HG02840 (cell line): ENCODE measurements at regions not wholly inside any gene's neighbourhood (a gene's known extent, or its start where the extent isn't known, plus 50 kb on each side); places are given as distances from the start of the nearest gene placed in this dataset.
A peak's percentile ranks its signal among the peaks of the same experiment; 100 is the strongest.

ENCODE experiments used
- ATAC-seq: cut with Tn5 transposase; IDR thresholded peaks from one replicate; pipeline ENCODE4 v1.9.1; 2021; ENCODE audit warnings: mild to moderate bottlenecking, moderate library complexity, moderate number of reproducible peaks; ENCODE audit not compliant: unreplicated experiment, low FRiP score

DNA sequence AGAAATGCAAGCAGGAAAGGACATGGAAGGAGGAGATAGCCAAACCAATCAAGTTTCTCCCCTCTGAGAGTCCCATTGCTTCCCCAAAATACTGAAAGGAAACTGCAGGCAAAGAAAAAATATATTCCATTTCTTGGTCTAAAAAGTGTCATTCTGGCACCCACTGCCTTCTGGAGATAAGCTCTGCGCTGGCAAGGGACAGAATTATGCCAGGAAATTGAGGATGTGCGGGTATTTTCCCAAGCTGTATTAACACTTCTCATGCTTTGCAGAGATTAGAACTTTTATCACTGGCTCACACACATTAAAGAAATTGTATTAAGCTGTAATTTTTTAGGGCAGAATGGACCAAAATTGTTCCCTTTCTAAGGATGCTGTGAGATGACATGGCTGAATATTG, 381.2 kb upstream of the DUSP10 start:
- ATAC-seq: no peak

DNA sequence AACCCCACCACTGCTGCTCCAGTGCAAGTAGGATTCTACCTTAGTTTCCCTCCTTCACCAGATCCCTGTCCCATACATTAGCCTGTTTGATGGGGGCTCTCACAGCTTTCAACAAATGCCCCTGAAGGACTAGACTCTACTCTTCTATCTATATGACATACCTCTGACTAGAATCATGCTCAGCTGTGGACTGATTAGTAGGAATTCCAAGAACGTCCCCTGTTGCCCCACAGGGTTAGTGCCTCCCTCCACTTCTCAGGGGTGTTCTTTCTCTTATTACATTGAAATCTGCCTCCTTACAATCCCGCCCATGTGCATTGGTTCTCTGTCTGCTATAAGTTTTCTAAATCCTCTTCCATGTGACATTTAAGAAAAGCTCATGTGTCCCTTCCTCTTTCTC, 375.9 kb upstream of the DUSP10 start:
- ATAC-seq: no peak

DNA sequence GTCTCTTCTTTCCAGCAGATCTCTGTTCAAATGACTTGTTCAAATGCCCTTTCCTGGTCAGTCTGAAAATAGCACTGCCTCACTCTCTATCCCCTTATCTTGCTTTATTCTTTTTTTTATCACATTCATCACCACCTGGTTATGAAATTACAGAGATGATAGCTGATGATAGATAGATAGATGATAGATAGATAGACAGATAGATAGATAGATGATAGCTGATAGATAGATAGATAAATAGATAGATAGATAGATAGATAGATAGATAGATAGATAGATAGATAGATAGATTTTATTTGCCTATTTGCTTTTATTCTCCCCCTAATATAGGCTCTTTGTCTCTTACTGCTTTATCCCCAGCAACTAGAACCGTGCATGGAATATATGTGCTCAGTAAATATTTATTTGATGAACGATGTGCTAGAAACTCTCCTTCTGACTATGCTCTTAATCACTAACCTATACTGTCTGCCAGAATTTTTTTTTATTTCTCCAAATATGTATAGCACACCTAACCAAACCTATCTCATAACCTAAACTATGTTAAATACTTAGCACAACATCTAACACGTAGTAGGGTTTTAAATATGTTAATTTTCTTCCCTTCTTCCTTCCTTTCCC, 372.8 kb upstream of the DUSP10 start:
- no peak for ATAC-seq

DNA sequence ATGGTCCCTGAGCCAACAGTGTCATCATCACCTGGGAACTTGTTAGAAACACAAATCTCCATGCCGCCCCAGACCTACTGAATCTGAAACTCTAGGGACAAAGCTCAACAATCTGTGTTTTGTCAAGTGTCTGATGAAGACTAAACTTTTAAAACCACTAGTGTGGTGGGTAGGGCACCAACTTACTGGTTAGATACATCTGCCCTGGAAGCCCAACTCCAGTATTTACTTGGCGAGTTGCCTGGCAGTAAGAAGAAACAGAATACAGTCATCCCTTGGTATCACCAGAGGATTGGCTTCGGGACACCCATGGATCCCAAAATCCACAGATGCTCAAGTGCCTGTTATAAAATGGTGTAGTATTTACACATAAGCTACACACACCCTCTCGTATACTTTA, 367.9 kb upstream of the DUSP10 start:
- no peak for ATAC-seq

DNA sequence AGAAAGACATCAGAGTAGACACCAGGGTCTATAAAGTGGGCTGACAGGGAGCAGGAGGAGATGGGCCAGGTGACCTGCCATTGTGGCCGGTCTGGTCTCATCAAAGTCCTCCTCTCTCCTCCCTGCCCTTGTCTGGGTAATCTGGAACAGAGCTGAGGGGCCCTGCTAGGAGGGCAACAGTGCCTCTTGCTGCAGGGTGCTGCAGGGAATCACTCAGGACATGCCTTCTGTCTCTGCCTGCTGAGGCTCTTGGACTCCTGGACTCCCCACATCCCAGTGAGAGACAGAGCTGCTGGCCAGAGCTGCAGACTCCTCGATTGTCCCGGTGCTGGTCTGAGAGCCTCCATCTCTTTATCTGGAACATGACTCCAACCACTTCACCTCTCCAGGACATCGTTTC, 366.1 kb upstream of the DUSP10 start:
- ATAC-seq: no peak

DNA sequence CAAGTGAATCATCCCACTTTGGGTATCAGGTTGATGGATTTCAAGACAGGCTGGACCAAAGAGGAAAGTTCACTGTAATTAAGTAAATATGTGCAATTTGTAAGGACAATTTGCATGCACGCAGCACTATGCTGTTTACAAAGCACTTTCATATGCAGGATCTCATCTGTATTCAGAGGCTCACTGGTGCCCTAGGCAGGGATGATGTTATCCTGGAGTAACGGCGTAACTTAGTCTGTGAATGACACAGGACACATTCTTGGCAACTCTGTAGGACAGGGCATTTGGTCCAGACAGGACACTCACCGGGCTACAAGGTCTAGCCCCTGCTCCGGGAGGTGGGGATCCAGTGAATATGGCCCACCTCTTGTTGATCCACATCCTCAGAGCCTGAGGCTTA, 365.4 kb upstream of the DUSP10 start:
- ATAC-seq: no peak

DNA sequence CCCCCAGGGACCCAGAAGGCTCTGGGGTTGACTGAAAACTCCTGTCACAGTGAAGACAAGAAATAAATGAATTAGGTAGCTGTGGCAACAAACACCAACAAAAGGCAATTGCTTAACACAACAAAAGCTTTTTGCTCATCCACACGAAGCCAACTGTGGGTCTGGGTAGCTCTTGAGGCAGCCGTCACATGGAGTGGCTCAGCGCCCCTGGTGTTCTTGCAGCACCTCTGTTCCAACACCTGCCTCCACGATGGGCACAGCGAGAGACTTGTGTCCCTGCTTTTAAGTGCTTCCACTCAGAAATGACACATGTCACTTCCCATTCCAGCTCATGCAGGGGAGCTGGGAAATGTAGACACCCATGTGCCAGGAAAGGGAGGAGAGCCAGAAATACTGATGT, 364.5 kb upstream of the DUSP10 start:
- no peak for ATAC-seq

DNA sequence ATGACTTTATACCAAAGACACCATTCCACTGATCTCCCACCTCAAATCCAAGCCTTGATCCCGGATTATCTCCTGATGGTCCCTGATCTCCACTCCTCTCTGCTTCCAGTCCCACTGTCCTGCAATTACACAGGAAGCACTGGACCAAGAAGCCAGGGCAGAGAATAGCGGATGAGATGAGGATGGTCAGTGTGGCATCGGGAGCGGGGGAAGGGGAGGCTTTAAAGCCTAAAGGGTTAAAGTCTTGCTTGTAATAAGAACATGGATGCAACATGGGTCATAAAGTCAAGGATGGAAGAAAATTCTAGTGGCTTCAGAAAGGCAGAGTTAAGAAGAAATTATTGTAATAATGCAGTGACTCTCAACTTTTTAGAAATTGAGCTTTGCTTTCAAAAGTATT, 364.0 kb upstream of the DUSP10 start:
- no peak for ATAC-seq

DNA sequence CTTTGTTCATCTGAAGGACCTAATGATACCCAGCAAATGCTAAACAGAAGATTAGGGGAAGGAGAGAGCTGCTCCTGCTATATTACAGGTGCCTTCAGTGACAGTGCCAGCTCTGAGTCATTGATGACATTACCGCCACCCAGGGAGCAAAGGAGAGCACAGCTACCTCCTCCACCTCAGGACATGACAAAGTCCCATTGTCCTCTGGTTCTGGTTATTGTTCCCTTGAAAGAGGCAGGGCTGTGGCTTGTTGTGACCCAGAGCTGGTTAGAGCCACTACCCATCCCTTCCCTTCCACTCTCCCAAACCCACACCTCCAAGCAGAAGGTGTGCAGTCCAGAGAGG, 363.5 kb upstream of the DUSP10 start:
- no peak for ATAC-seq

DNA sequence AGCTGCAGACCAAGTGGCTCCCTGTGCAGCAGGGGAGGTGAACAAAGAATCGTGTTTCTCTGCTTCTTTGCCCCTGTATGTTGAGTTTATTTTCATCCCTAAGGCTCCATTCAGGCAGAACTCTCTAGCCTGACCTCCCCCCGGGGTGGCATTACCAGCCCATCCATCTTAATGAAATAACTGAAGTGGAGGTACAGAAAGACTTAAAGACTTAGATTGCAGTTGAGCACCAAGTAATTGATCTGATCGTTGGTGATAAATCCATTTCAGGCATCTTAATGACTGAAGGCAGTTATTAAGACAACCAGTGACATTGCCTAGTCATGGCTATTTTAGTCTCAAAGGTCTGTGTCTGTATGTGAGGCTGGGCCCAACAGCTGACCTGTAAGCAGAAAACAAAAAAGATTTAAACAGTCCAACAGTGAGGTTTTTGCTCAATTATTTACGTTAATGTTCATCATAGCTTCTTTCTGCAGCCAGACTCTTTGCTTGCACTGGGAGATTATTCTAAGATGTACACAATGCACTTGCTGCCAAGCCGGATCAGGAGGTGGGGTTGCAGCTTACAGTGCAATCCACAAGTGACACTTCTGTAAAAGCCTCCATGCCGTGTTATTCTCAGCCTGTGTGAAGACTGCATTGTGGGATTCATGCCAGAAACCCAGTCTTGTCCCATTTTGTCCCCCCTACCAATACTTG, 363.0 kb upstream of the DUSP10 start:
- ATAC-seq: no peak

DNA sequence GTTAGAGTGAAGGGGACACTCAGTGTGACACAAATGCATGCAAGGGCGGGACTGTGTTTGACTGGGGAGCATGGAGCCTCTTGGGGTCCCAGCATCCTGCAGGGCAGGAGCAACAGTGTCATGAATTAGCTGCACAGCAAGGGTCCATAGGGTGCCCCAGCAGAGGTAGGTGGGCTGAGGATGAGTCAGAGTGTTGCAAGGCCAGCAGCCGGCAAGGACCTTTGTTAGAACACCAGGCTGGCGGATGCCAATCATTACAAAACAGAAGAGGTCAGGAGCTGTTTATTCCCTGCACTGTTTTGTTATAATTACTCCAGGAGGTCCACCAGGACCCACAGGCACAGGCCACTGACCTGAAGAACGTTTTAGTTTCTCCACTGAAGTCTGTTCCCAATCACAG, 362.2 kb upstream of the DUSP10 start:
- no peak for ATAC-seq

DNA sequence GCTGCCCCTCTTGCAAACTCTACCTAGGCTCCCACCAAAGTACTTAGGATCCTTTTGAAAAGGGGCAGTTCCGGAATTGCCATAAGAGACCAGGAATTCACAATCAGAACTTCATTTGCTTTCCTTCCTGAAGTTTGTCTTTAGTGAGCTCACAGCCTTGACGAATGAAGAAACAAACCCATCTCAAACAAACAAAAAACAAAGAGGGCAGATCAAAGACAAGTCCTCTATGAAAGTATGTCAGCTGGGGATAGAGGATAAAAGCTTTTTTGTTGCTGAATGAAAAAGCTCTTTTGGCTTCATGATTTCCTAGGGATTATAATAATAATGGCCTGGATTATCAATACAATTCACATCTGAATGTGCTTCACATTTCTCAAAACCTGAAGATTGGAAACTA, 357.9 kb upstream of the DUSP10 start:
- no peak for ATAC-seq

DNA sequence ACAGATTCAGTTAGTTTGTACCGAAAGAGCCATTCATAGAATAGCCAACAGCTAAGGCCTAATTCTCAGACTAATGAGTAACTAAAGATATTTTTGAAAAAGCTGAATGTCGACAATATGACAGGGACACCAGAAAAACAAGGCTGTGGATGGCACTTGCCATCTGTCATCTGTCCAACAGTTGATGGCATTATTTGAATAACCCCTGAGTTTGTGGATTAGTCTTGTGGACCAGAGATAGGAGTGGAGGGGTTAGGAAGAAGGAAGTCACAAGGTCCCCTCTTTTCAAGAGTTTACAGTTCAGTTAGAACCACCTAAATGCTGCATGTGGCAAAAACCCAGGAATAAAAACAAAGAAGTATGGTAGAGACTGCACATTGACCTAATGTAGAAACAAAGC, 356.5 kb upstream of the DUSP10 start:
- no peak for ATAC-seq

DNA sequence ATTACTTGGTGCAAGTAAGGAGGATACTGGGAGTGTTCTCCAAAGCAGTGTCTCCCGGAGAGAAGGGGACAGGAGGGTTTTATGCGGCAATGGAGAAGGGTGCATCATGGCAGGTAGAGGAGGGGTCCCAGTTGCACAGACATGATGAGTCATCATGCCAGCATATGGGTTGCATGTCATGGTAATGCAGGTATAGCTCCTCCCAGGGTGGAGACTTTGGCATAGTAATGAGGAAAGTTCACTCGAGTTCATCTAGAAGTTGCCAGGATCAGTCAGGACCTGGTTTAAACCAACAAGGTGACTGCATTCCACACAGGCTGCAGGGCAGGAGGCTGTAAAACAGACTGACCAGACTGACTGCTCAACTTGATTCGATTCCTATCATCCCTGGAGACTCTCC, 355.7 kb upstream of the DUSP10 start:
- no peak for ATAC-seq

DNA sequence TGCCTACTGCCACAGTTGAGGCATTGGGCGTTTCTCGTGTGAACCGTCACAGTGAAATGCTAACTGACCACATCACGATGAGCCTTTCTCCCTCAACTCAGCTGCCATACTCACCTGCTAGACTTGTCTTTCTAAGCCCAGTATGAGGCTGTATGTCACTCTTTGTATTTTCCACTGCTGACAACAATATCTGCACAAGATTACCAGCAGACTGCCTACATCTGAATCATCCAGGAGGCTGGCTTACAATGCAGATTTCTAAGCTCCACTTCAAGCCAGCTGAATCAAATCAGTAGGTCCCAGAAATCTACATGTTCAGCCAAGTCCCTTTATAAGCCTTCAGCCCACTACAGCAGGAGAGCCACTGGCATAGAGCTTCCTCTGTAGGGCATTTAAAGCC, 355.0 kb upstream of the DUSP10 start:
- ATAC-seq: no peak

DNA sequence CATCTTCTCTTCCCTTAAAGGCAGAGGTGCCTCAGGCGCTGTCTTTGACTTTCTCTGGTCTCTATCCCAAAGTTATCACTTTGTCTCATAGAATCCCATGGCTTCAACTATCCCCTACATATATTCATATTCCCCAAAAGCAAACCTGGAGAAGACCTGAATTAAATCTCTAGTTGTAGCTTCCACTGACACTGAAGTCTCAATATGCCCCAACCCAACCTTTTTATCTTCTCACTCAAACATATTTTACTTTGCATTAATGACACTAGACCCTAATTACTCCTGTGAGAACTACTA, 354.5 kb upstream of the DUSP10 start:
- ATAC-seq: no peak

DNA sequence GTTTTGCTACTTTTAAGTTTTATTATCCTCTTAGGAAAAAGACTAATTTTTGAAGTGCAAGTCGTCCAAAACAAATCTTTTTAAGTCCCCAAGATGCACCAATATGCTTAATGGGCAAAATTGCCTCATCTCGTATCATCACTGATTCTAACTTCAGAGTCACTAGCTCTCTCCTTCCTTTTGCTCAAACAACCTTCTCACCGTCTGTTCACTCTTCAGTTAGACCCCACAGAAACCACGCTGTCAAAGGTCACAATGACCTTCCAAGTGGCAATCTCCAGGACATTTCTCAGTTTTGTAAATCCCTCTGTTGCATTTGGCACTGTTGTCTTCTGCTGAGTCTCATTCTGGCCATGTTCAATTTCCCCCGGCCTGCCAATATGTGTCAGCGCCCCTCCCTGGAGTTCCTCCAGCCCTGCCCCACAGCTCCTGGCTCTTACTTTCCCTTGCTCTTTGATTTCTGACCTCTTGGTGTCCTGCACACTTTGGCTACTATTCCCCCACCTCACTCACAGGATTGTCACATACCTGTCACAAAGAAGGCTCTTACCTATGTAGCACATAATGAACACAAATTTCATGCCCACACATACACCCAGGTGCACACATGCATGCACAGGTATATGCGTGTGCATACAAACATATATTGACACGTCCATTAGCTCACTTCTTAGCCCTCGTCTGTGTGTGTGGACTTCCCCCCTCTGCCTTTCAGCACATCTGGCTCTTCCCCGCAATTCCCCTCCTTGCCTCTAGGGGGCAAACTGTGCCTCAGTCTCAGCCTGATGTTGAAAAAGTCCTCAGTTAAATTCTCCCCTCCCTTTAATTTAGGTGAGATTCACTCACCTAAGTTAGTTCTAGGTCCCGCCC, 354.0 kb upstream of the DUSP10 start:
- peak; percentile 79 for ATAC-seq

DNA sequence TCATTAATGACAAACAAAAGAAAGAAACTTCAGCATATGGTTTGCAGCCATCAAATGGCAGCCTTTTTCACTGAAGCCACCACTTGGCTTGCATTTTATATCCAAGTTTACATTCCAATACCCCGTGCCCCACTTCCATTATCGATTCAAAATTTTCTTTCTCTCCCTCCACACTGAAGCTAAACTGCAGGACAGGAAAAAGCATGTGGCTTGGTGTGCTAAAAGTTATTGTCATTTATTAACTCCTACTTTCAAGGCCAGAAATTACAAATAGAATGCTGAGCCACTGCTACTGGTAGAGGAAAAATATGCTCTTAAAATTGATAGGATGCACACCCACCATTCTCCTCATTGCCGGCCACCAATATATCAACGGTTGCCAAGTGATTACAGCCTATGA, 351.6 kb upstream of the DUSP10 start:
- ATAC-seq: no peak

DNA sequence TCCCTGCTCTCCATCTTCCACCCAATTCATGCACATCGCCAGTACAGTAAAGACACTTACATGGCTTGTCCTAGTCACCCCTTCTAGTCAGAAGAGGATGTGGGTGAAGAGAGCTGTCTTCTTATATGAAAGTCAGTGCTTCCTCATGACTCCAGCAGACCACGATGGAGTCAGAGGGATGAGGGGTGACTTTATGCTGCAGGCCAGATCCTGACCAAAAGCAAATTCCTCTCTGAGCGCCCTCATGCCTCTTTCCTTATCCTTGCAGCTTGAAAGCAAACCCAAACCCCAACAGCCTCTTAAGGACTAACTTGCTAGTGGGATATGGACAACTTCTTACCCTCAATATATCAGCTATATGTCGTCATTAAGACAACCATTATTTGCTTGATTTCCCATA, 348.2 kb upstream of the DUSP10 start:
- no peak for ATAC-seq

DNA sequence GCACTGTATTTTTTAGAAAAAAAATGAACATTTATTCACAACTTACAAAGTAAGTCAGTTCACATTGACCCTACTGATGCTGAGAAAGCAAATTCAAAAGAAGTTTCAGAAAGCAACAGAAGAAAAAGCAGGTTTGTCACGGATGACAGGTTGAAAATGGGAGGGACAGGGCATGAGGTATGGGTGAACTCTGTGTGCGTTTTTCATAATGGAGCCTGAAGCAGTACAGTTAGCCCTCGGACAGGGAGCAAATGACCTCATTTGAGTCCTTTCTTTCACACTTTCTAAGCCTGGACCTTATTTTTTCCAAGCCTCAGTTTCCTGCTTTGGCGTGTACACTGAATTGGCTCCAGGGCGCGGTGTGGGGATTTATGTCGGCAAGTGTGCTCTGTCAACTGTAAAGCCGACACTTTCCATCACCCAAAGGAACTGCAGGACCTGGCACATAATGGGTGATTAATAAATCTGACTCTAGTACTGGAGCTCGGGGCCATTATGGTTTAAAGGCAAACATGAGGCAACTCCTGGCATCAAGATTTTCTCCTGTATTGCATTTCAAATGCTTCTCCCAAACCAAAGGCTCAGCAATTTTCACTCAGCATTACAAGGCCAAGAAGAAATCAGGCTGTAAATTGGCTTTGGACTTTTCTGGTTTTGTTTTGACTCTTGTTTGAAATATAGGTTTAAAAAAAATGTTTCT, 345.5 kb upstream of the DUSP10 start:
- ATAC-seq: no peak

DNA sequence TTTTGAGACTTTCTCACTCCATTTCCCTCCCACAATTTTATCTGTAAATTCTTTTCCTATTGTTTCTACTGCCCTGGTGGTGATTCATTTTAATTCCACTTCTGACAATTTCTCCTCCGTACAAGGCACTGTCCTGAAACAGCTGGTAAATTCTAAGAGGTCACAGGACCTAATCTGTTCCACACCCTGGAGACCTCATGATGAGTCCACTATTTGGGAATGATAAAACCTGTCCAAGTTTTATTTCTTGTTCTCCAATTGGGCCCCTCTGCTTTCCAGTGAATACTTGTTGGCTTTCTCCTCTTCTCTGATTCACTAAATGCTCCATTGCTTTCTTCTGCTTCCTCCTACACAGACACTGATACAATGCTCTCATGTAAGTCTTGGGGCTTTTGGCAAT, 343.1 kb upstream of the DUSP10 start:
- ATAC-seq: no peak
